8988T (cell line): ENCODE measurements at regions not wholly inside any gene's neighbourhood (a gene's known extent, or its start where the extent isn't known, plus 50 kb on each side); places are given as distances from the start of the nearest gene placed in this dataset.

Experiments used
- DNase-seq: peaks from one replicate; pipeline ENCODE4 v3.0.0; 2011

GRCh38 chr2:120669121-120669952 is 66.3 kb upstream of the GLI2 start:
- DNase-seq, result peak; percentile 39

- DNase-seq, result no peak
These were observed 65.7 kb upstream of the GLI2 start for GRCh38 chr2:120669971-120670370.

- no peak for DNase-seq
These were observed 65.3 kb upstream of the GLI2 start for GRCh38 chr2:120670371-120670770.

DNA sequence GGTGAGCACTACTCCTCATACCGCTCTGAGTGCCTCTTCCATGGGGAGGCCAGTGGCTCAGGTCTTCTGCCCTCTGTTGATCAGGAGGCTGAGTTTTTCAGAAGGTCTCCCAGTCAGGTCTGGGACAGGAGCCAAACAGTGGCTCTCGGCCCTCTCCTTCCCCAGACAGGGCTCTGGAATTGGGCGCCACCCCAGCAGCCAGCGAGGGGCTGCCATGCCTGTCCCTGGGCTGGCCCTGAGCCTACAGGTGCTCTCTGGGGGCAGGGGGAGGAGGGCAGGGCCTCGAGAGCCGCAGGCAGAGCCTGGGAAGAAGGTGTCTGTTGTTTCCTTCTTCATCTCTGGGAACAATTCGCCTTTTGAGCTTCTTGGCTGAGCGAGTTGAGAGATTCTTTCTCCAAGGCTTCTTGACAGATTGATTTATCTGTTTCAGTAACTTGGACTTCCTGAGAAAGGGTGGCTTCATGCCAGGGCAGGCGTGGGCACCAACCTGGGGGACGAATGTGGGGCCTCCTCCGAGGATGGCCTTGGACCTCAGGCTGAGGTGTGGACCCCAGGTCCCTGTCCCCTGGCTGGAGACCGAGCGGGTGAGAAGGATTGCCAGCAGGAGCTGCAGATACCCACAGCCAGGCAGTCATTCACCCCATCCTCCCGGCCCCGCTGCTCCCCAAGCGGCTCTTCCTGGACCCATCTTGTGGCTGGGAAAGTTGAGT is 64.7 kb upstream of the GLI2 start:
- no peak for DNase-seq

DNA sequence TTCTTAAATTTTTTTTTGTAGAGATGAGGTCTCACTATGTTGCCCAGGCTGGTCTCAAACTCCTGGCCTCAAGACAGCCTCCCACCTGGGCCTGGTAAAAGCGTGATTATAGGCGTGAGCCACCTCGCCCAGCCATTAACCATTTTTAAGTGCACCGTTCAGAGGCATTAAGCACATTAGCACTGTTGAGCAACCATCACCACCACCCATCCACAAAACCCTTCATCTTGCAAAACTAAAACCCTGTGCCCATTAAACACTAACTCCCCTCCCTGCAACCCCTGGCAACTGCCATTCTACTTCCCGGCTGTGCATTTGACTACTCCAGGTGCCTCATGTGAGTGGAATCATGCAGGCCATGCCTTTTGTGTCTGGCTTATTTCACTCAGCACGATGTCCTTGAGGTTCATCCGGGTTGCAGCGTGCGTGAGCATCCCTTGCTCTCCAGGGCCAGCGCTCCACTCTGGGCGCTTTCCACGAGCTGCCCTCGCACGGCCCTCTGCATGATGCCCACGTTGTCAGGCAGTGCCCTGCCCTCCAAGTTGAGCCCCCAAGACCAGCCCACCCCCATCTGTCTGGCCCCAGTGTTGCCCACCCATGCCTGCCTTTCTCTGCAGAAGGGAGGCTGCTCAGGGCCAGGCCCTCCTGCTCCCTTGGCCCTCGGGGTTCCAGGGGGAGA is 63.0 kb upstream of the GLI2 start:
- no peak for DNase-seq

- no peak for DNase-seq
These were observed 62.5 kb upstream of the GLI2 start for GRCh38 chr2:120673205-120673550.

- no peak for DNase-seq
These were observed 62.1 kb upstream of the GLI2 start for GRCh38 chr2:120673571-120674061.

DNA sequence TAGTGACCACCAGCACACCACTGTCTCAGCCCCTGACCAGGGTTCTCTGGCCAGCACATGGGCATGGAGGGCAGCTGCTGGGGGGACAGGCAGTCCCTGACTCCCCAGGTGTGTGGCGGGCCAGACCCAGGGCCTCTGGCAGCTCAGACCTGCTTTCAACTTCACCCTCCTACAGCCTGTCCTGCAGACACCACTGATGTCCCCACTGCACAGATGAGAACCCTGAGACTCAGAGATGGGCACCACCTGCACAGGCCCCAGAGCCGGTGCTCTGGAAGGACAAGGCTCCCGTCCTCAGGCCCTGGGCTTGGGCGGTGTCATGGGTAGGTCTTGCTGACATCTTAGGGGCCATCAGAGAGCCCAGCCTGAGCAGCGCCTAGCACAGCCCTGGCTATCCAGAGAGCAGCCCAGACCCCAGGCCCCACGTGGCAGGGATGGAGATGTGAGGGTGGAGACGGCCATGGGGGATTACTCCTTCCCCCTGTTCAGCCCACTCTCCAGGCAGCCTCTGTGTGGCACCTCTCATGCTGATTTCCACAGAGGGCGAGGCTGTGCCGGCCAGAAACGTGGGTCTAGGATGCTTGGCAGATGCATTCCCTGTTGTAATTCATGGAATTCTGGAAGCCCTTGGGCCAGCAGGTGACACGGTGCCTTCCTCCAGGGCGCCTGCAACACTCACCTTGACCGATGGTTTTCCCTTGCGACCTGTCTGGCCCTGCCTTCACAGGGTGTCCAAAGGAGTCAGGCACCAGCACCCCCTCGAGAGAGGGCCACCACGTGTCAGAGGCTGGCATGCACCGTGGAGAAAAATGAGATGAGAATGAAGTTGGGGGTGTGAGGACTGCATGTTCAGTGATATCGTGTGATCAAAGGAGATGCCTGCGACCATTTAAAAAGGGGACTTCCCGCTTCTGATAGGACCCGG is 61.2 kb upstream of the GLI2 start:
- no peak for DNase-seq

DNA sequence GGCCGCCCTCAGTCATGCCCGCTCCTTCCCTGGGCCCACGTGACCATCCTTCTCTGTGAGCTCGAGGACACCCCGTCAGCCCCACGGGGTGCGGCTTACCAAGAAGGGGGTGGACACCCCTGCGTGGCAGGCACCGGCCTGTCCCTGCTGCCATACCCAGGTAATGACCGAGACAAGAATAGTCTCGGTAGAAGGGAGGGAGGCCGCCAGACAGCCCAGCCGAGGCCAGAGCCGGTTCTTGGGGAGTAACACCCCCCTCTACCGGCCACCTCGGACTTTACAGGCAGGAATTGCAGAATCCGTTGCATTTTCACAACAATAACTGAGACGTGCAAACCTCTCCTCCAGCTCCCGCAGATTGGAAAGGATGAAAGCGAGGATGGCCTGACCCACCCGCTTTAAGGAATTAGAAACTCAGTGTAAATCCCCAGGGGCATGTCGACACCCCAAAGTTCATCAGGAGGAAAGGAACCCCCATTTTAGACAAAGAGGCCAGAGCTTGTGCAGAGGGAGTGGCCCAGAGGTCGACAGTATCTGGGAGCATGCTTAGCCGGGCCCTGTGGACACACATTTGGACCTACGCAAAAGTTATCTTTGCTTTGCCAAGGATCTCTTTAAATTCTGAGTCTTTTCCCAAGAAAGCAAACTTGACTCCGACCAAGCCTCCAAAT is 60.1 kb upstream of the GLI2 start:
- DNase-seq, result peak; percentile 63

DNA sequence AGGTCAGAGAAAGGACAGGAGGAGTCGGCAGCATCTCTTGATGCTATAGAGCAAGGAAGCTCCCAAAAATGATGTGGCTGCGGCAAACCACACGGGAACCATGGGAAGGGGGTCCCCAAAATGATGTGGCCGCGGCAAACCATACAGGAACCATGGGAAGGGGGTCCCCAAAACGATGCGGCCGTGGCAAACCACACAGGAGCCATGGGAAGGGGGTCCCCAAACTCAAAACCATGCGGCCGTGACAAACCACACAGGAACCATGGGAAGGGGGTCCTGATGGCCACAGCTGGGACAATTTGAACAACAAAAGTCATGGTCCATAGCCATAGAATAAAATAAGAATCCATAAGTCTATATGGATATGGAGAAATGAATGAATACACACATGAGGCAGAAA is 58.4 kb upstream of the GLI2 start:
- no peak for DNase-seq

GRCh38 chr2:120677696-120678247 is 57.9 kb upstream of the GLI2 start:
- DNase-seq, result no peak

- no peak for DNase-seq
These were observed 57.4 kb upstream of the GLI2 start for GRCh38 chr2:120678251-120678650.

GRCh38 chr2:120678926-120679325 is 56.7 kb upstream of the GLI2 start:
- DNase-seq, result no peak

DNA sequence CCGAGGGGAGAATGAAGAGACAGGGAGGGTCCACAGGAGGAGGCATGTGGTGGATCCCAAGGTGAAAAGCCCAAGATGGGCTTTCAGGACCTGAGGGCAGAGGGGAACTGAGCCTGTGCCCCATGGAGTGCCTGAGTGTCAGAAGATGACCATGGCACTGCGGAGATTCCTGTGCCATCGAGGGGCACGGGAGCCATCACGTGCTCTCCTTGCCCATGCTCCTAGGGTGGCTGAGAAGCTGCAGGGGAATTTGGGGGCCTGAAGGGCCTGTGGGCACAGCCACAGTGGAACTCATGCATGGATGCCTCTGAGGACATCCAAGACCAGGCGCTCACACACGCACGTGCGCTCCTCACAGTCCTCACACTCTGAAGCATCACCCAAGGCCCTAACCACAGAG is 56.1 kb upstream of the GLI2 start:
- no peak for DNase-seq

- peak; percentile 61 for DNase-seq
These were observed 55.4 kb upstream of the GLI2 start for GRCh38 chr2:120680136-120680761.

- no peak for DNase-seq
These were observed 54.5 kb upstream of the GLI2 start for GRCh38 chr2:120681181-120681580.

- no peak for DNase-seq
These were observed 53.9 kb upstream of the GLI2 start for GRCh38 chr2:120681696-120682288.

- no peak for DNase-seq
These were observed 53.0 kb upstream of the GLI2 start for GRCh38 chr2:120682654-120683053.

GRCh38 chr2:120683081-120683480 is 52.6 kb upstream of the GLI2 start:
- DNase-seq, result no peak

DNA sequence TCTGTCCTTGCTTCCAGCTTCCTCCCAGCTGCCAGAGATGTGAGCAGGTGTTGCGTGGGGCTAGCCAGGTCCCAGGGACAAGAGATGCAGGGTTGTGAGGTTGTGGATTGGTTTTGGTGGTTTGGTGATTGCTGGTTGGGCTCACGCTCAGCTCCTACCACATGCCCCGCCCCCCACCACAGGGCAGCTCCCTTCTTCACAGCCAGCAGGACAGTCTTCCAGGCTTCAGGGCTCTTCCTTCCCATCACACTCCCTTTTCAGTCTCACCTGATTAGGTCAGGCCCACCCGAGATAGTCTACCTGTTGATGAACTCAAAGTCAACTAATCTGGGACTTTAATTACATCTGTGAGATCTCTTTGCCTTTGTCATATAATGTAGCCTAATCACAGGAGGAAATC is 52.0 kb upstream of the GLI2 start:
- no peak for DNase-seq
